ENCODE measurements at regions not wholly inside any gene's neighbourhood (a gene's known extent, or its start where the extent isn't known, plus 50 kb on each side); places are given as distances from the start of the nearest gene placed in this dataset.
"Not testable (repeated sequence)": the region's sequence is repeated elsewhere in the genome, so short reads cannot be mapped to it uniquely, and the experiment has no call there.

- DNase-seq (ENCODE audit: low read depth): no peak
These were observed 113.8 kb upstream of the SPATA31D4 start for GRCh38 chr9:81814401-81814793.

DNA sequence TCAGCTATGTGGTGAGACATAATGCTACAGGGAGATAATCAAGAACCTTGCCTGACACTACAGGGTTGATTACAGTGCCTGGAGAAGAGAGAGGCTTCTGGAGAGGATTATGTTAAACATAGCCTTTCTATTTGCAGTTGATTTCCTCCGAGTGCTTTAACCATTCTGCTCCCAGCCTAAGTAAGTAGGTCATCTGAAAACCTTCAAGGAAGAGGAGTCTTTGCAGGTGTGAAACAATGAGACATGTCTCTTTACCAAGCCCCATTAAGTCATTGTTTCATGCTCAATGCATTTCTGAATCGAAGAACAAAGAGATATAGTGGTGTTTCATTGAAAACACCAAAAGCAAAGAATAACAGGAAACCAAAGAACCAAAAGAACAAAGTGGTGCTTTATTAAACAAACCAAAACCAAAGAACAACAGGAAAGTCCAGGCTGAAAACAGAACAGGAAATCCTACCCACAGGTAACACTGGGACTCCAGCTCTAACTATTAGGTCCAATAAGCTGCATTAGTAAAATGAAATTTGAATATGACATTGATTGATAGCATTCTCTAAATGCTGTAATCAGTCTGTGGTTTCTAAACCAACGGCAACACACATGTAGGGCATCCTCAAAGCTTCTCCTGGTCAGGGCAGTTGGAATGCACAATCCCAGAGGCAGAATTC lies 113.3 kb upstream of the SPATA31D4 start:
- DNase-seq (ENCODE audit: low read depth): no peak

- no peak for DNase-seq (ENCODE audit: low read depth)
These were observed 112.4 kb upstream of the SPATA31D4 start for GRCh38 chr9:81815781-81816180.

- no peak for DNase-seq (ENCODE audit: low read depth)
These were observed 109.1 kb upstream of the SPATA31D4 start for GRCh38 chr9:81819155-81819554.

- DNase-seq (ENCODE audit: low read depth): peak; percentile 71
These were observed 108.2 kb upstream of the SPATA31D4 start for GRCh38 chr9:81819859-81820546.

GRCh38 chr9:81822301-81822865 lies 105.8 kb upstream of the SPATA31D4 start:
- DNase-seq (ENCODE audit: low read depth): no peak

- no peak for DNase-seq (ENCODE audit: low read depth)
These were observed 105.3 kb upstream of the SPATA31D4 start for GRCh38 chr9:81822967-81823366.

DNA sequence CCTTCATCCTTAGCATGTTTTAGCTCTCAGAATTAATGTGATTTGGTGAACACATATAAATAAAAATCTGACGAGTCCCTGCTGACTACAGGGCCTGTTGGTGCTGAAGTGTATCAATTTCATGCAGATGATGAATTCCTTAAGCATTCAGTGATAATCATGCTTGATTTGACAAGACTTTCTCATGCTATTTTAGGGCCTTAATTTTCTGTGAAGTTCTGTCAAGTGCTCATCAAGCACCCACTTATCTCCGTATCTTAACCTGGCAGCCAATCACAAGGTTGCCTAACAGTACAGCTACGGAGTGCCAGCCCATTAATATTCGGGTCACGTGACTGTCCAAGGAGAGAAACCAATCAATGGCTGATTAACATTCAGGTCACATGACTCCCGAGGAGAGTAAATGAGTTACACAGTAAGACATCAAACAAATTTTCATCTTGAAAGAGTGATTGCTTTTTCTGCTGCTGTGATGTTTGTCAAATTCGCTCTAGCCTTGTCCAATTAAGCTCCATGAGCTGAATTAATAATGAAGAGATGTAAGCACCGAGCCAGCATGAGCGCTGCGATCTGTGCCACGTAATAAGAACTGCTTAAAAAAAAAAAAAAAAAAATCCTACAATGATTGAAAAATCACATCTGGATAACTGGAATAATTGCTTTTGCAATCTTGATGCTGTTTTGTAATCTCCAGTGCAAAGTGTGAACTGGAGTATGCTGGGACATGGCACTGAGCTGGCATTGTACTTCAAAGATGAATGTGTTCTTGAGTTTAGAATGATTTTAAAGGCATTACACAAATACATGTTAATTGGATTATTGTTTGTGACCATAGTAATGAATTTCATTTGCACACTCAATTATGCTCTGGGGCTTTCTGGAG lies 104.3 kb upstream of the SPATA31D4 start:
- DNase-seq (ENCODE audit: low read depth): peak; percentile 45

- no peak for DNase-seq (ENCODE audit: low read depth)
These were observed 103.2 kb upstream of the SPATA31D4 start for GRCh38 chr9:81824802-81825730.

- DNase-seq (ENCODE audit: low read depth): no peak
These were observed 102.2 kb upstream of the SPATA31D4 start for GRCh38 chr9:81825846-81826516.

DNA sequence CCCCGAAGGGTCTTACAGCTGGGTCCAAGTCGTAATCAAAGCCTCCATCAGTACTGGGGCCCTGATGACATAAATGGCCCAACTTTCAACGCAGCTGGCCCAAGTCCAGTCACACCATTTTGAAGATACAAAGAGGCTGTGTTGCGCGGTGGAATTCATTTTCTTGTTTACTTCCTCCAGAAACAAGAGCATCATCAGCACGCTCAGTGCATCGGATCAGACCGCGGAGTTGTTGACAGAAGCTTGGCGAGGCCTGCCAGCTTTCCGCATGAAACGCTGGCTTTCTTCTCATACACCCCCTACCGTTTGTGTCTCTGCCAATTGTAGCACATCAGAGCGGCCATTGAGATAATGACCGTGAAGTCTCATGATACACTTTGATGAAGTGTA lies 101.7 kb upstream of the SPATA31D4 start:
- DNase-seq (ENCODE audit: low read depth): no peak

GRCh38 chr9:81827616-81828296 lies 100.5 kb upstream of the SPATA31D4 start:
- no peak for DNase-seq (ENCODE audit: low read depth)

DNA sequence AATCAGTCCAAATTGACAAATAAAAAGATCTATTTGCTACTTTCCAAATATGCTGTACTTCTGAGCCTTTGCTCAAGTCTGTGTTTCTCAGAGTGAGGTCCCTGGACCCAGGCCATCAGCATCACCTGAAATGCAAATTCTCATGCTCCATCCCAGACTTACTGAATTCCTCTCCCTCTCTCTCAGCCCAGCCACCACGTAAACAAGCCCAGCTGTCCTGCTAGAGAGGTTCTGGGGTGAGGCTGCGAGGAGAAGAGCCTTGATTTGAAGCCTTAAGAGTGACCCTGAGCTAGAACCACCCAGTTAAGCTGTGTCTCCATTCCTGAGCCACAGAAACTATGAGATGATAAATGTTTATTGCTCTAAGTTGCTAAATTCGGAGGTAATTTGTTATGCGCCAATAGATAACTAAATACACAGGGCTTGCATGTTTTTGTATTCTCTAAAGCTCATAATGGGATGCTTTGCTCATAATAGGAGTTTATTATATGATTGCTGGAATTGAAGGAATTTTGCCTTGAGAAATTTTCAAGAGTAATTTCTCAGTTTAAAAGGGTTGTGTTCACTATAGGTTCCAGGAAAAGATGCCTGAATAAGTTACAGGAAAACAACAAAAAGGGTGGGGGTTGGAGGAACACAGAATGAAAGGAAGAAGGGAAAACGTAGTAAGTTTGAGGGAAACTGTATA lies 98.9 kb upstream of the SPATA31D4 start:
- peak; percentile 16 for DNase-seq (ENCODE audit: low read depth)

- not testable (repeated sequence) for DNase-seq (ENCODE audit: low read depth)
These were observed 97.8 kb upstream of the SPATA31D4 start for GRCh38 chr9:81830431-81830830.

- DNase-seq (ENCODE audit: low read depth): no peak
These were observed 95.5 kb upstream of the SPATA31D4 start for GRCh38 chr9:81832571-81833285.

GRCh38 chr9:81833563-81834345 lies 94.5 kb upstream of the SPATA31D4 start:
- DNase-seq (ENCODE audit: low read depth): peak; percentile 11

- DNase-seq (ENCODE audit: low read depth): no peak
These were observed 86.9 kb upstream of the SPATA31D4 start for GRCh38 chr9:81841333-81841732.

DNA sequence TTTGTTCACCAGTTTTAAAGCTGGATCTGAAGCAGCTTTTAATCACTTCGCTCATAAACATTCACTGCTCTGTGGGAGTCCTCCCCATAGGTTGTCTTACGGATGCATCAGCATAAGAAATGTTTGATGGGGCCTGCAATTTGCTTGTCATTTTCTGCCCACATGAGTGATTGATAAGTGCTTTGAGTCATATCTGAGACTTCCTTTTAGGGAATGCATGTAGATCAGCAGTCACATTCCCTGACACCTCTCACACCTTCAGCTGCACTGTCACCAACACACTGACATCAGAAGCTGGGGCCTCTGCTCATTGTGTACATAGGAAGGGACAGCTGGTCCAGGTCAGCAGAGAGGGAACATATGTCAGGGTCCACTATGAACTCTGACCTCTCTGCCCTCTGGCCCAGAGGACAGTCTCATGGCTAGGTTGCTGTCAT lies 84.1 kb upstream of the SPATA31D4 start:
- no peak for DNase-seq (ENCODE audit: low read depth)

All from fibroblast of gingiva (primary cell).